Gastrocnemius medialis (tissue), 4 donors: ENCODE measurements at regions not wholly inside any gene's neighbourhood (a gene's known extent, or its start where the extent isn't known, plus 50 kb on each side); places are given as distances from the start of the nearest gene placed in this dataset.

Source experiments
- CTCF ChIP-seq, 5 experiments: fragments of 450-650 bp in 3 of 5; fragments of 200-600 bp in 2 of 5; sonication (generic) in 2 of 5; IDR thresholded peaks in 4 of 5; conservative IDR thresholded peaks in 1 of 5; 1 replicate in 4 of 5; 2 replicates in 1 of 5; pipeline ENCODE4 v1.5.1; 2016 to 2019; ENCODE audit warnings: antibody characterized with exemption in 5 of 5, mild to moderate bottlenecking in 3 of 5, moderate library complexity in 3 of 5
- POLR2A ChIP-seq, 2 donors: fragments of 450-650 bp; IDR thresholded peaks; one replicate each; pipeline ENCODE4 v1.6.1; 2017; ENCODE audit warnings: antibody characterized with exemption in 2 of 2, mild to moderate bottlenecking in 2 of 2, moderate library complexity in 2 of 2

GRCh38 chr3:159887168-159887567 lies 101.5 kb upstream of the IL12A start:
- no peak for TF ChIP-seq CTCF (IDR thresholded peaks at IDR 0.05 in 4 of 5, conservative IDR thresholded peaks at IDR 0.05 in 1 of 5)
- TF ChIP-seq POLR2A (IDR thresholded peaks at IDR 0.05), result no peak
